Caco-2 (cell line): ENCODE measurements at regions not wholly inside any gene's neighbourhood (a gene's known extent, or its start where the extent isn't known, plus 50 kb on each side); places are given as distances from the start of the nearest gene placed in this dataset.

ENCODE experiments used
- BruUV-seq: library from RNA; stranded (reverse); fragments of 400-500 nt; replicated peaks from 2 replicates; lab custom pipeline; 2021; lab: Mats Ljungman, UMichigan
- CTCF ChIA-PET: fragments of 300-600 bp; sonication (Branson Sonifier 250); formaldehyde crosslinking; loops from one replicate; lab custom pipeline; 2022; ENCODE audit warnings: antibody characterized with exemption; lab: Charles Lee
- POLR2A ChIA-PET: fragments of 300-600 bp; sonication (Branson Sonifier 250); formaldehyde crosslinking; loops from one replicate; lab custom pipeline; 2022; ENCODE audit warnings: antibody characterized with exemption; lab: Charles Lee
- DNase-seq, 2 experiments: peaks; one replicate each; pipeline versions ENCODE4 v3.0.0 to v3.0.0-alpha.2; 2020 to 2022
- H3K27me3 ChIP-seq: replicated peaks from 2 replicates; pipeline ENCODE4 v1.6.0; 2011; ENCODE audit warnings: low read length; ENCODE audit not compliant: control insufficient read depth, insufficient read depth
- H3K36me3 ChIP-seq: 2 replicates; pipeline ENCODE4 v1.5.1; 2011; ENCODE audit warnings: low read length; ENCODE audit not compliant: control insufficient read depth, insufficient read depth
- H3K4me1 ChIP-seq: fragments of 250-450 bp; sonication (Bioruptor Pico); 2 replicates; pipeline ENCODE4 v1.5.1; 2020; ENCODE audit warnings: mild to moderate bottlenecking
- H3K4me3 ChIP-seq: 2 replicates; pipeline ENCODE4 v1.5.1; 2011; ENCODE audit warnings: low read depth, mild to moderate bottlenecking, control low read depth, low read length
- H3K9me3 ChIP-seq: fragments of 250-450 bp; sonication (Bioruptor Pico); 2 replicates; pipeline ENCODE4 v1.5.1; 2020; ENCODE audit warnings: mild to moderate bottlenecking, moderate library complexity
- H3K27ac Mint-ChIP-seq: one replicate; pipeline ENCODE4 v1.8.0; 2022; ENCODE audit warnings: mixed read lengths; ENCODE audit not compliant: unreplicated experiment
- H3K27me3 Mint-ChIP-seq: one replicate; pipeline ENCODE4 v1.8.0; 2022; ENCODE audit warnings: mixed read lengths; ENCODE audit not compliant: insufficient read depth, unreplicated experiment
- H3K36me3 Mint-ChIP-seq: one replicate; pipeline ENCODE4 v1.8.0; 2022; ENCODE audit warnings: mild to moderate bottlenecking, mixed read lengths; ENCODE audit not compliant: insufficient read depth, unreplicated experiment
- H3K4me1 Mint-ChIP-seq: one replicate; pipeline ENCODE4 v1.8.0; 2022; ENCODE audit warnings: low read depth, mixed read lengths; ENCODE audit not compliant: unreplicated experiment
- H3K4me3 Mint-ChIP-seq: one replicate; pipeline ENCODE4 v1.8.0; 2022; ENCODE audit warnings: mild to moderate bottlenecking, moderate library complexity, mixed read lengths; ENCODE audit not compliant: unreplicated experiment
- H3K9me3 Mint-ChIP-seq: one replicate; pipeline ENCODE4 v1.8.0; 2022; ENCODE audit warnings: mixed read lengths; ENCODE audit not compliant: unreplicated experiment
- CTCF ChIP-seq, 2 experiments: fragments of 200-600 bp in 1 of 2; IDR thresholded peaks; 1 replicate in 1 of 2; 2 replicates in 1 of 2; pipeline versions ENCODE4 v1.5.1 to v1.8.0; 2011 to 2022; ENCODE audit warnings: antibody characterized with exemption in 1 of 2, control low read depth in 1 of 2, inconsistent platforms in 1 of 2, low read depth in 1 of 2, low read length in 1 of 2, mild to moderate bottlenecking in 1 of 2, moderate library complexity in 1 of 2; ENCODE audit not compliant: insufficient read depth in 1 of 2, severe bottlenecking in 1 of 2, unreplicated experiment in 1 of 2
- intact Hi-C: fragments of 100-400 bp; cut with micrococcal nuclease; formaldehyde crosslinking; loops from one replicate; pipeline ENCODE4 v1.10.0; 2022; ENCODE audit not compliant: unreplicated experiment

DNA sequence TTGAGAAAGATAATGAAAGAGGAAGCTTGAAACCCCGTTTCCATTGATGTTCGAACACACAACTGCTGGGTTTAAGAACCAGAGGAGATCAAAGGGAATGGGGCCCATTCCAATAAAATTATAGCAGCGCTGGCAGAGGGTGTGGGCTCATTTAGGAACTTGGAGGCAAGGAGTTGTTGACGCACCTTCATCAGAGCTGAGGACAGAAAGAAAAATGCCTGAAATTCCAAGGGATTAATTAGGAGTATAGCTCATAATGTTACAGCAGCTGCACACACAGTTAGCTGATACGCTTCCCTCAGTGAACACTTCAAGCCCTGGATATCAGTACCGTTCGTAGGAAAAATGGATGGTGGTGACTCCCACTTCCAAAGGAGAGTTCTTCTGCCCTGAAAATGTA is 127.2 kb downstream of the AXIN2 start:
- H3K4me3 Mint-ChIP-seq = no peak overlapping the region

GRCh38 chr17:65433592-65433991 is 127.9 kb downstream of the AXIN2 start:
- peaks cover 23% of the 10 kb centered on the region for H3K4me1 ChIP-seq
- Mint-ChIP-seq H3K4me1 (peaks cover 8% of the 10 kb centered on the region), H3K9me3 (peaks cover 10% of the 10 kb centered on the region), H3K27me3 (no peaks in the 10 kb centered on the region), H3K27ac (peak overlapping the region; percentile 73), H3K36me3 (no peaks in the 10 kb centered on the region), H3K4me3 (no peak overlapping the region)
- no TSS peak for BruUV-seq
- no peaks in the 10 kb centered on the region for H3K36me3 ChIP-seq
- intact Hi-C loops = no loop called here
- POLR2A ChIA-PET = interaction anchor here (0.7 to 0.8 kb wide), 2 partner anchors 23 to 36 kb away, joined by 3 to 5 read pairs; no protein-coding TSS in a partner anchor
- H3K4me3 ChIP-seq = no peak overlapping the region
- peaks cover 14% of the 10 kb centered on the region for H3K9me3 ChIP-seq
- CTCF ChIA-PET = interaction anchor here (1.2 kb wide), 1 partner anchor 139 kb away, joined by 5 read pairs; no protein-coding TSS in a partner anchor
- no peak for TF ChIP-seq CTCF (IDR thresholded peaks at IDR 0.05; ENCODE audit: insufficient read depth in 1 of 2, low read depth in 1 of 2, low read length in 1 of 2, severe bottlenecking in 1 of 2, unreplicated experiment in 1 of 2)
- no peak for DNase-seq
- H3K27me3 ChIP-seq = no peaks in the 10 kb centered on the region

More for the DNA sequence above, 127.2 kb downstream of the AXIN2 start:
- H3K4me3 ChIP-seq = no peak overlapping the region
- TF ChIP-seq CTCF (IDR thresholded peaks at IDR 0.05; ENCODE audit: insufficient read depth in 1 of 2, low read depth in 1 of 2, low read length in 1 of 2, severe bottlenecking in 1 of 2, unreplicated experiment in 1 of 2) = no peak
- H3K4me1 ChIP-seq = peaks cover 23% of the 10 kb centered on the region
- no peaks in the 10 kb centered on the region for H3K27me3 ChIP-seq
- intact Hi-C loops = loop anchor here (2.0 kb wide), 1 partner anchor 19 kb away; no protein-coding TSS in a partner anchor
- Mint-ChIP-seq H3K36me3 (no peaks in the 10 kb centered on the region), H3K4me1 (peaks cover 14% of the 10 kb centered on the region), H3K9me3 (peaks cover 10% of the 10 kb centered on the region), H3K27ac (peak overlapping the region; percentile 73), H3K27me3 (no peaks in the 10 kb centered on the region)
- DNase-seq = peak; percentile 74 to 82
- no peaks in the 10 kb centered on the region for H3K36me3 ChIP-seq
- BruUV-seq = no TSS peak
- CTCF ChIA-PET = interaction anchor here (1.2 kb wide), 1 partner anchor 140 kb away, joined by 5 read pairs; no protein-coding TSS in a partner anchor
- H3K9me3 ChIP-seq = peaks cover 14% of the 10 kb centered on the region
- POLR2A ChIA-PET = interaction anchor here (0.8 to 1.0 kb wide), 2 partner anchors 22 to 97 kb away, joined by 3 to 4 read pairs; no protein-coding TSS in a partner anchor

DNA sequence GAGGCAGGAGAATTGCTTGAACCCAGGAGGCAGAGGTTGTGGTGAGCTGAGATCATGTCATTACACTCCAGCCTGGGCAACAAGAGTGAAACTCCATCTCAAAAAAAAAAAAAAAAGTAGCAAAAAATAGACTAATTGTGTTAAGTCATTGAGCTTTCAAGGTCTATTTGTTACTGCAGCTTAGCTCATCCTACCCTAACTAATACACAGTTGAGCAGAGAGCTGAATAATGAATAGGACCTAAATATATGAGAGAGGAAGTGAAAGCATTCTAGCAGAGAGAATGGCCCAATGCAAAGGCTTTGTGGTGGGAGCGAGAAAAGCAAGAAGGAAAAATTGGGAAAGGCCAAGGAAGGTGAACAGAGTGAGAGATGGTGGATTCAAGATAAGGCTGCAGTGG is 128.3 kb downstream of the AXIN2 start:
- Mint-ChIP-seq H3K9me3 (peaks cover 10% of the 10 kb centered on the region), H3K4me1 (peaks cover 6% of the 10 kb centered on the region), H3K4me3 (no peak overlapping the region), H3K27me3 (no peaks in the 10 kb centered on the region), H3K27ac (no peak overlapping the region), H3K36me3 (no peaks in the 10 kb centered on the region)
- Histone ChIP-seq H3K27me3 (no peaks in the 10 kb centered on the region), H3K4me1 (peaks cover 23% of the 10 kb centered on the region), H3K4me3 (no peak overlapping the region), H3K36me3 (no peaks in the 10 kb centered on the region), H3K9me3 (peaks cover 14% of the 10 kb centered on the region)
- ChIA-PET POLR2A (interaction anchor here (0.7 kb wide), 1 partner anchor 36 kb away, joined by 5 read pairs; no protein-coding TSS in a partner anchor), CTCF (no interaction called here)
- intact Hi-C loops = no loop called here
- no peak for TF ChIP-seq CTCF (IDR thresholded peaks at IDR 0.05; ENCODE audit: insufficient read depth in 1 of 2, low read depth in 1 of 2, low read length in 1 of 2, severe bottlenecking in 1 of 2, unreplicated experiment in 1 of 2)
- no TSS peak for BruUV-seq
- no peak for DNase-seq
